ENCODE measurements at regions not wholly inside any gene's neighbourhood (a gene's known extent, or its start where the extent isn't known, plus 50 kb on each side); places are given as distances from the start of the nearest gene placed in this dataset.

- H3K27ac ChIP-seq (ENCODE audit: control insufficient read depth, insufficient read depth, low read length): no peak overlapping the region
- dilution Hi-C loops (cut with MboI; ENCODE audit: extremely low pct_ligation_motif_present, low sequenced_read_pairs): no loop called here
- H3K79me2 ChIP-seq (ENCODE audit: control insufficient read depth, insufficient read depth, low read length): no peaks in the 10 kb centered on the region
- TF ChIP-seq, protein P1, sequence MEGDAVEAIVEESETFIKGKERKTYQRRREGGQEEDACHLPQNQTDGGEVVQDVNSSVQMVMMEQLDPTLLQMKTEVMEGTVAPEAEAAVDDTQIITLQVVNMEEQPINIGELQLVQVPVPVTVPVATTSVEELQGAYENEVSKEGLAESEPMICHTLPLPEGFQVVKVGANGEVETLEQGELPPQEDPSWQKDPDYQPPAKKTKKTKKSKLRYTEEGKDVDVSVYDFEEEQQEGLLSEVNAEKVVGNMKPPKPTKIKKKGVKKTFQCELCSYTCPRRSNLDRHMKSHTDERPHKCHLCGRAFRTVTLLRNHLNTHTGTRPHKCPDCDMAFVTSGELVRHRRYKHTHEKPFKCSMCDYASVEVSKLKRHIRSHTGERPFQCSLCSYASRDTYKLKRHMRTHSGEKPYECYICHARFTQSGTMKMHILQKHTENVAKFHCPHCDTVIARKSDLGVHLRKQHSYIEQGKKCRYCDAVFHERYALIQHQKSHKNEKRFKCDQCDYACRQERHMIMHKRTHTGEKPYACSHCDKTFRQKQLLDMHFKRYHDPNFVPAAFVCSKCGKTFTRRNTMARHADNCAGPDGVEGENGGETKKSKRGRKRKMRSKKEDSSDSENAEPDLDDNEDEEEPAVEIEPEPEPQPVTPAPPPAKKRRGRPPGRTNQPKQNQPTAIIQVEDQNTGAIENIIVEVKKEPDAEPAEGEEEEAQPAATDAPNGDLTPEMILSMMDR (optimal IDR thresholded peaks at IDR 0.05 in 1 of 3, IDR thresholded peaks at IDR 0.05 in 1 of 3, conservative IDR thresholded peaks at IDR 0.05 in 1 of 3; ENCODE audit: extremely low read depth in 1 of 3, insufficient read depth in 2 of 3, low read length in 3 of 3): peak in 1 of 3 experiments; percentile 25
- no peak for TF ChIP-seq EZH2 (IDR thresholded peaks at IDR 0.05; ENCODE audit: low read length)
- no peak overlapping the region for H3K4me3 ChIP-seq (ENCODE audit: control insufficient read depth in 2 of 3, extremely low read depth in 1 of 3, insufficient read depth in 2 of 3, low read depth in 1 of 3, low read length in 3 of 3)
- DNase-seq (ENCODE audit: low read depth, low spot score): peak; percentile 71
- H3K9ac ChIP-seq (ENCODE audit: control insufficient read depth, extremely low read depth, insufficient read depth, low read length): no peak overlapping the region
- peak overlapping the region; percentile 11 for H2AFZ ChIP-seq (ENCODE audit: control insufficient read depth, low read length)
- no peaks in the 10 kb centered on the region for H3K9me3 ChIP-seq (ENCODE audit: control insufficient read depth, low read depth, low read length)
- peak; percentile 73 for FAIRE-seq
- H3K9me1 ChIP-seq (ENCODE audit: control insufficient read depth, extremely low read depth, insufficient read depth, low read length): no peaks in the 10 kb centered on the region
- H4K20me1 ChIP-seq (ENCODE audit: control insufficient read depth, extremely low read depth, insufficient read depth, low read length): no peaks in the 10 kb centered on the region
- peaks cover 12% of the 10 kb centered on the region for H3K4me1 ChIP-seq (ENCODE audit: control insufficient read depth, extremely low read depth, insufficient read depth, low read length)
- H3K36me3 ChIP-seq (ENCODE audit: control insufficient read depth in 2 of 2, extremely low read depth in 1 of 2, insufficient read depth in 2 of 2, low read length in 2 of 2): no peaks in the 10 kb centered on the region
- H3K4me2 ChIP-seq (ENCODE audit: control insufficient read depth, extremely low read depth, insufficient read depth, low read depth, low read length): no peak overlapping the region
- no peaks in the 10 kb centered on the region for H3K27me3 ChIP-seq (ENCODE audit: control insufficient read depth, extremely low read depth, insufficient read depth, low read length)
Observed at GRCh38 chr2:18282026-18282425, 278.4 kb downstream of the RDH14 start.

GRCh38 chr2:18276583-18277075 lies 283.8 kb downstream of the RDH14 start:
- Histone ChIP-seq H2AFZ (ENCODE audit: control insufficient read depth, low read length) (no peak overlapping the region), H4K20me1 (ENCODE audit: control insufficient read depth, extremely low read depth, insufficient read depth, low read length) (no peaks in the 10 kb centered on the region), H3K36me3 (ENCODE audit: control insufficient read depth in 2 of 2, extremely low read depth in 1 of 2, insufficient read depth in 2 of 2, low read length in 2 of 2) (no peaks in the 10 kb centered on the region), H3K4me2 (ENCODE audit: control insufficient read depth, extremely low read depth, insufficient read depth, low read depth, low read length) (no peak overlapping the region), H3K27me3 (ENCODE audit: control insufficient read depth, extremely low read depth, insufficient read depth, low read length) (no peaks in the 10 kb centered on the region), H3K4me1 (ENCODE audit: control insufficient read depth, extremely low read depth, insufficient read depth, low read length) (no peaks in the 10 kb centered on the region), H3K9me1 (ENCODE audit: control insufficient read depth, extremely low read depth, insufficient read depth, low read length) (no peaks in the 10 kb centered on the region), H3K27ac (ENCODE audit: control insufficient read depth, insufficient read depth, low read length) (no peak overlapping the region), H3K4me3 (ENCODE audit: control insufficient read depth in 2 of 3, extremely low read depth in 1 of 3, insufficient read depth in 2 of 3, low read depth in 1 of 3, low read length in 3 of 3) (no peak overlapping the region), H3K9me3 (ENCODE audit: control insufficient read depth, low read depth, low read length) (no peaks in the 10 kb centered on the region), H3K79me2 (ENCODE audit: control insufficient read depth, insufficient read depth, low read length) (no peaks in the 10 kb centered on the region), H3K9ac (ENCODE audit: control insufficient read depth, extremely low read depth, insufficient read depth, low read length) (no peak overlapping the region)
- DNase-seq (ENCODE audit: low read depth, low spot score) (no peak), FAIRE-seq (no peak)
- TF ChIP-seq, protein P1 (optimal IDR thresholded peaks at IDR 0.05 in 1 of 3, IDR thresholded peaks at IDR 0.05 in 1 of 3, conservative IDR thresholded peaks at IDR 0.05 in 1 of 3; ENCODE audit: extremely low read depth in 1 of 3, insufficient read depth in 2 of 3, low read length in 3 of 3): no peak
- no peak for TF ChIP-seq EZH2 (IDR thresholded peaks at IDR 0.05; ENCODE audit: low read length)
- dilution Hi-C loops (cut with MboI; ENCODE audit: extremely low pct_ligation_motif_present, low sequenced_read_pairs): no loop called here

All from keratinocyte (primary cell).